ENCODE measurements at regions not wholly inside any gene's neighbourhood (a gene's known extent, or its start where the extent isn't known, plus 50 kb on each side); places are given as distances from the start of the nearest gene placed in this dataset.

DNA sequence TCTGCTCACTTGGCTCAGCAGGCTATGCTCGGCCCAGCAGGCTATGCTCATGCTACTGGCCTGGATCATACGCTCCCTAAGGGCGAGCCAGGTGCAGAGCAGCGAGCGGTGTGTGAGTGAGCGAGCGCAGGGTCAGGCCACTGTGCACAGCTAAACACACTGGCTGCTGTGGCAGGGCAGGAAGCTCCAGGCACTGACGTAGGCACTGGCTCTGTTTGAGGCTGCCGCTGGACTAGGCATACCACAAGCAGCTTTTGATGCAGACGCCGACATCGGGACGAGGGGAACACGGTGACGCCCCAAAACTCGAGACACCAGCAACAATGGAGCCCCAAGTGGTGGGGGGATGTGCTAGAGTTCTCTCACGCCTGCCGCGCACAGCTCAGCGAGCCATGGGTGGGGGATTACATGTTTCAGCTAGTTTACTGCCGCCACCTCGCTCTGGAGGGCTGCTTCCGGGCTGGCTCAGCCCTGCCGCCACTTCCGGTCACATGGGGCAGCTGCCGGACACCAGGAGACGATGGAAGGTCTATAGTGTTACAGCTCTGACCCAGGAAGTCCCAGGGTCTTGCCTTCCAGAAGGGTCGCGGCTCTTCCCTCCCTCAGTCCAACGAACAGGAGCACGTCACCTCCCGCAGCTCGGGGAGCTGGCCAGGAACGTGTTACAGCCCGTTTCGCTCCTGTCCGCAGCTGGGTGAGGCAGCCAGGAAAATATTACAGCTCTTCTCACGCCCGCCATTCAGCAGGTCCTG, 1176.9 kb upstream of the LRRTM1 start:
- Histone ChIP-seq H3K4me1 (ENCODE audit: control insufficient read depth, extremely low read depth, insufficient read depth, low read length) (no peaks in the 10 kb centered on the region), H4K20me1 (ENCODE audit: control insufficient read depth, extremely low read depth, insufficient read depth, low read length) (no peaks in the 10 kb centered on the region), H3K27ac (ENCODE audit: insufficient read depth, low read length) (no peak overlapping the region), H3K9me3 (ENCODE audit: control insufficient read depth, insufficient read depth, low read depth, low read length) (no peaks in the 10 kb centered on the region), H2AFZ (ENCODE audit: low read length) (no peak overlapping the region), H3K4me3 (replicated peaks in 1 of 4; ENCODE audit: control extremely low read depth in 1 of 4, insufficient read depth in 1 of 4, low read depth in 3 of 4, low read length in 4 of 4) (no peak overlapping the region), H3K36me3 (ENCODE audit: control insufficient read depth, insufficient read depth, low read length) (no peaks in the 10 kb centered on the region), H3K9ac (ENCODE audit: insufficient read depth, low read length) (no peak overlapping the region), H3K27me3 (ENCODE audit: control insufficient read depth, insufficient read depth, low read length) (no peaks in the 10 kb centered on the region), H3K79me2 (ENCODE audit: control insufficient read depth, insufficient read depth, low read length) (no peaks in the 10 kb centered on the region), H3K4me2 (ENCODE audit: extremely low read depth, insufficient read depth, low read length) (no peak overlapping the region)
- TF ChIP-seq, protein P1, sequence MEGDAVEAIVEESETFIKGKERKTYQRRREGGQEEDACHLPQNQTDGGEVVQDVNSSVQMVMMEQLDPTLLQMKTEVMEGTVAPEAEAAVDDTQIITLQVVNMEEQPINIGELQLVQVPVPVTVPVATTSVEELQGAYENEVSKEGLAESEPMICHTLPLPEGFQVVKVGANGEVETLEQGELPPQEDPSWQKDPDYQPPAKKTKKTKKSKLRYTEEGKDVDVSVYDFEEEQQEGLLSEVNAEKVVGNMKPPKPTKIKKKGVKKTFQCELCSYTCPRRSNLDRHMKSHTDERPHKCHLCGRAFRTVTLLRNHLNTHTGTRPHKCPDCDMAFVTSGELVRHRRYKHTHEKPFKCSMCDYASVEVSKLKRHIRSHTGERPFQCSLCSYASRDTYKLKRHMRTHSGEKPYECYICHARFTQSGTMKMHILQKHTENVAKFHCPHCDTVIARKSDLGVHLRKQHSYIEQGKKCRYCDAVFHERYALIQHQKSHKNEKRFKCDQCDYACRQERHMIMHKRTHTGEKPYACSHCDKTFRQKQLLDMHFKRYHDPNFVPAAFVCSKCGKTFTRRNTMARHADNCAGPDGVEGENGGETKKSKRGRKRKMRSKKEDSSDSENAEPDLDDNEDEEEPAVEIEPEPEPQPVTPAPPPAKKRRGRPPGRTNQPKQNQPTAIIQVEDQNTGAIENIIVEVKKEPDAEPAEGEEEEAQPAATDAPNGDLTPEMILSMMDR (conservative IDR thresholded peaks at IDR 0.05 in 1 of 2, IDR thresholded peaks at IDR 0.05 in 1 of 2; ENCODE audit: low read depth in 1 of 2, low read length in 2 of 2): no peak
- no peak for TF ChIP-seq EZH2 (IDR thresholded peaks at IDR 0.05; ENCODE audit: low read length, missing control alignments)
- DNase-seq (ENCODE audit: low read depth in 2 of 2): no peak

DNA sequence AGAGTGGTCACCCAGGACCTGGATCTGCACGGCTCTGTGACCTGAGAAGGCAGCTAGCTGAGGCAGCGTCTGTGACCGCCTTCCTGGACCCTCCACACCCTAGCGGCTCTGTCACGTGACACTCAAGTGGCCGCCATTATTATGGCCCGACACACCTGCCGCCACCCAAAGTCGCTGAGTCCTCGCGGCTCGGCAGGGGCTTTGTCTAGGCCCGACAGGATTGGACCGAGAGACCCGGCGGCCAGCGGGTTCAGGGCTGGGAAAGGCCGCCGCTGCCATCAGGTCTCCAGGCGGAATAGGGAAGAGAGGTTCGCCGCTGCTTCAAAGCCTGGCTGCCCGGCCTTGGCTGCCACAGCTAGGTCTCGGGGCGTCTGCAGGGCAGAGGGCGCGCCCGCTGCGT, 1162.5 kb upstream of the LRRTM1 start:
- Histone ChIP-seq H3K9me3 (ENCODE audit: control insufficient read depth, insufficient read depth, low read depth, low read length) (no peaks in the 10 kb centered on the region), H3K36me3 (ENCODE audit: control insufficient read depth, insufficient read depth, low read length) (no peaks in the 10 kb centered on the region), H3K9ac (ENCODE audit: insufficient read depth, low read length) (no peak overlapping the region), H4K20me1 (ENCODE audit: control insufficient read depth, extremely low read depth, insufficient read depth, low read length) (no peaks in the 10 kb centered on the region), H2AFZ (ENCODE audit: low read length) (no peak overlapping the region), H3K4me1 (ENCODE audit: control insufficient read depth, extremely low read depth, insufficient read depth, low read length) (no peaks in the 10 kb centered on the region), H3K27ac (ENCODE audit: insufficient read depth, low read length) (no peak overlapping the region), H3K27me3 (ENCODE audit: control insufficient read depth, insufficient read depth, low read length) (no peaks in the 10 kb centered on the region), H3K4me2 (ENCODE audit: extremely low read depth, insufficient read depth, low read length) (no peak overlapping the region), H3K4me3 (replicated peaks in 1 of 4; ENCODE audit: control extremely low read depth in 1 of 4, insufficient read depth in 1 of 4, low read depth in 3 of 4, low read length in 4 of 4) (no peak overlapping the region), H3K79me2 (ENCODE audit: control insufficient read depth, insufficient read depth, low read length) (no peaks in the 10 kb centered on the region)
- TF ChIP-seq, protein P1 (conservative IDR thresholded peaks at IDR 0.05 in 1 of 2, IDR thresholded peaks at IDR 0.05 in 1 of 2; ENCODE audit: low read depth in 1 of 2, low read length in 2 of 2): no peak
- TF ChIP-seq EZH2 (IDR thresholded peaks at IDR 0.05; ENCODE audit: low read length, missing control alignments): no peak
- no peak for DNase-seq (ENCODE audit: low read depth in 2 of 2)

DNA sequence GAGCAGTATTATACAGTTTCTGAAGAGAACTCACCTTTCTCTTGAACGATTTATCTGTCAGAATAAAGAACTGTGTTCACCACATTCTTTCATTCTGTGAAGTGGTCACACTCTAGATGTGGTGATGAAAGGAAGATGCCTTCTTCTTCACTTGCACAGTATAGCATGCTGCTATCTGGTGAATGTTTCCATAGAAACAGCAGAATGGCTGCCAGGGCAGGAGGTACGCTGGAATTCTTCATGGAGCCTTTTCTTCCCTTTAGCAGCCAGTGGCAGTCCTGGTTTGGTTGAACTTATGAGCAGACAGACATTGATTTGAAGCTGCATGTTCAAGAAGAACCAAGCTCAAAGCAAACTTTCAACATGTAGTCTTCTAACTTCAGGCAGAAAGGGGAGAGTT, 1157.9 kb upstream of the LRRTM1 start:
- H3K79me2 ChIP-seq (ENCODE audit: control insufficient read depth, insufficient read depth, low read length): no peaks in the 10 kb centered on the region
- H3K27me3 ChIP-seq (ENCODE audit: control insufficient read depth, insufficient read depth, low read length): no peaks in the 10 kb centered on the region
- no peak overlapping the region for H3K27ac ChIP-seq (ENCODE audit: insufficient read depth, low read length)
- H3K9ac ChIP-seq (ENCODE audit: insufficient read depth, low read length): no peak overlapping the region
- no peaks in the 10 kb centered on the region for H3K36me3 ChIP-seq (ENCODE audit: control insufficient read depth, insufficient read depth, low read length)
- no peak overlapping the region for H3K4me2 ChIP-seq (ENCODE audit: extremely low read depth, insufficient read depth, low read length)
- TF ChIP-seq, protein P1 (conservative IDR thresholded peaks at IDR 0.05 in 1 of 2, IDR thresholded peaks at IDR 0.05 in 1 of 2; ENCODE audit: low read depth in 1 of 2, low read length in 2 of 2): no peak
- no peak for TF ChIP-seq EZH2 (IDR thresholded peaks at IDR 0.05; ENCODE audit: low read length, missing control alignments)
- H4K20me1 ChIP-seq (ENCODE audit: control insufficient read depth, extremely low read depth, insufficient read depth, low read length): no peaks in the 10 kb centered on the region
- no peaks in the 10 kb centered on the region for H3K4me1 ChIP-seq (ENCODE audit: control insufficient read depth, extremely low read depth, insufficient read depth, low read length)
- no peak overlapping the region for H3K4me3 ChIP-seq (replicated peaks in 1 of 4; ENCODE audit: control extremely low read depth in 1 of 4, insufficient read depth in 1 of 4, low read depth in 3 of 4, low read length in 4 of 4)
- no peaks in the 10 kb centered on the region for H3K9me3 ChIP-seq (ENCODE audit: control insufficient read depth, insufficient read depth, low read depth, low read length)
- no peak for DNase-seq (ENCODE audit: low read depth in 2 of 2)
- H2AFZ ChIP-seq (ENCODE audit: low read length): no peak overlapping the region

All from fibroblast of lung (primary cell).